ENCODE measurements at regions not wholly inside any gene's neighbourhood (a gene's known extent, or its start where the extent isn't known, plus 50 kb on each side); places are given as distances from the start of the nearest gene placed in this dataset.

DNA sequence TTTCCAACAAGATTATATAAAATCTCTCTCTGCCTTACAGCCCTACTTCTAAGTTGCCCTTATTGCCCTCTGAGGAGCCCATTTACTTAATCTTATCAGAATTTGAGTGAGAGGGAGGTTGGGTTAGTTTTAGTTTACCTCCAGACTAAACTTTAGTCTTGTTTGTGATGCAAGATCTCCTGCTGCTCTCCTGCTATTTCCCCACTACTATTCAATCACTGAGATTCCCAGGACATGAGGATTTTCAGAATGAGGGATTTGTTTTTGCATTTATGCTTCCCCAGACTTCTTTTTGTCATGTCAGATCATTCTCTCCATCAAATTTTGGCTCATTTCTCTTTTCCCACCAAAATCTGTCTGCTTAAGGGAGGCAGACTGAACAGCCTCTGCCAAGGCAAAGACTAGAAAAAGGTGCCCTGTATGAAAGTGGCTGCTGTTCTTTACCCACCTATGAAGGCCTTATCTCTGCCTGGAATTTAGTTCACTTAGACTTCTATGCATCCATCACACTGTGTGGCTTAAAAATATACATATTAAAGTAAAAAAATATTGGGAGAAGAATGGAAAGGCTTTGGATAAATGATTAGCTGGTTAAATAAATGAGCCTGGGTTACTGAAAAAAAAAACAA lies 401.3 kb downstream of the PID1 start:
- Histone ChIP-seq H3K4me2 (ENCODE audit: low read depth, low read length) (no peak overlapping the region), H3K79me2 (ENCODE audit: insufficient read depth, low read length) (no peaks in the 10 kb centered on the region), H3K4me1 (ENCODE audit: insufficient read depth, low read length) (no peaks in the 10 kb centered on the region), H3K4me3 (replicated peaks in 1 of 3; ENCODE audit: insufficient read depth in 1 of 3, low read depth in 2 of 3, low read length in 3 of 3) (no peak overlapping the region), H3K36me3 (replicated peaks in 1 of 2; ENCODE audit: control insufficient read depth in 1 of 2, insufficient read depth in 2 of 2, low read length in 2 of 2) (no peaks in the 10 kb centered on the region), H3K27me3 (ENCODE audit: control insufficient read depth in 1 of 2, insufficient read depth in 2 of 2, low read length in 2 of 2) (no peaks in the 10 kb centered on the region), H2AFZ (ENCODE audit: low read length) (no peak overlapping the region), H3K9ac (ENCODE audit: insufficient read depth, low read depth, low read length) (no peak overlapping the region), H3K9me3 (ENCODE audit: low read length) (peaks cover 90% of the 10 kb centered on the region), H4K20me1 (ENCODE audit: insufficient read depth, low read length) (no peaks in the 10 kb centered on the region), H3K27ac (ENCODE audit: extremely low read length, insufficient read depth, low read length) (no peak overlapping the region)
- POLR2A ChIA-PET: no interaction called here
- CTCF ChIA-PET (ENCODE audit: low intra/inter-chr PET ratio, low total read pairs): no interaction called here
- TF ChIP-seq CREM (IDR thresholded peaks at IDR 0.05) (no peak), CREM (CRISPR knock-in tag; IDR thresholded peaks at IDR 0.05) (no peak), KLF11 (CRISPR knock-in tag; IDR thresholded peaks at IDR 0.05) (no peak), SRSF9 (IDR thresholded peaks at IDR 0.05; ENCODE audit: borderline replicate concordance, insufficient read depth, low read depth, low read length, poor library complexity, severe bottlenecking) (no peak)
- no peak for FAIRE-seq
- DNase-seq (ENCODE audit: low spot score): no peak
- no peak for ATAC-seq
- no TSS peak for BruUV-seq (replicated peaks)
- intact Hi-C loops (cut with micrococcal nuclease; ENCODE audit: unreplicated experiment): no loop called here
- in situ Hi-C loops (cut with HindIII; ENCODE audit: extremely low pct_ligation_motif_present, low pct_unique_long_range_greater_than_20kb): no loop called here

DNA sequence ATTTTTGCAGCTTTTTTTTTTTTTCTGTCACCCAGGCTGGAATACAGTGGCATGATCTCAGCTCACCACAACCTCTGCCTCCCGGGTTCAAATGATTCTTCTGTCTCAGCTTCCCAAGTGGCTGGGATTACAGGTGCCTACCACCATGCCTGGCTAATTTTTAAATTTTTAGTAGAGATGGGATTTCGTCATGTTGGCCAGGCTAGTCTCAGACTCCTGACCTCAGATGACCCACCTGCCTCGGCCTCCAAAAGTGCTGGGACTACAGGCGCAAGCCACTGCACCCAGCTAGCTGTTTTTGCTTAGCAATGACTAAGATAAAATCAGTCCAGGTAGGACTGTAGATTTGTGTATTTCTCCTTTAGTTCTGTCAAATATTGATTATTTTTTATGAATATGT lies 403.7 kb downstream of the PID1 start:
- in situ Hi-C loops (cut with HindIII; ENCODE audit: extremely low pct_ligation_motif_present, low pct_unique_long_range_greater_than_20kb): no loop called here
- BruUV-seq (replicated peaks): no TSS peak
- 14% methylated on average over 4 of the region's 4 CpGs for WGBS (ENCODE audit: low lambda C conversion rate)
- no peaks in the 10 kb centered on the region for H3K79me2 ChIP-seq (ENCODE audit: insufficient read depth, low read length)
- ChIA-PET POLR2A (no interaction called here), CTCF (ENCODE audit: low intra/inter-chr PET ratio, low total read pairs) (no interaction called here)
- no peaks in the 10 kb centered on the region for H3K36me3 ChIP-seq (replicated peaks in 1 of 2; ENCODE audit: control insufficient read depth in 1 of 2, insufficient read depth in 2 of 2, low read length in 2 of 2)
- FAIRE-seq (no peak), ATAC-seq (no peak), DNase-seq (ENCODE audit: low spot score) (no peak)
- H3K4me3 ChIP-seq (replicated peaks in 1 of 3; ENCODE audit: insufficient read depth in 1 of 3, low read depth in 2 of 3, low read length in 3 of 3): no peak overlapping the region
- TF ChIP-seq, protein P1, sequence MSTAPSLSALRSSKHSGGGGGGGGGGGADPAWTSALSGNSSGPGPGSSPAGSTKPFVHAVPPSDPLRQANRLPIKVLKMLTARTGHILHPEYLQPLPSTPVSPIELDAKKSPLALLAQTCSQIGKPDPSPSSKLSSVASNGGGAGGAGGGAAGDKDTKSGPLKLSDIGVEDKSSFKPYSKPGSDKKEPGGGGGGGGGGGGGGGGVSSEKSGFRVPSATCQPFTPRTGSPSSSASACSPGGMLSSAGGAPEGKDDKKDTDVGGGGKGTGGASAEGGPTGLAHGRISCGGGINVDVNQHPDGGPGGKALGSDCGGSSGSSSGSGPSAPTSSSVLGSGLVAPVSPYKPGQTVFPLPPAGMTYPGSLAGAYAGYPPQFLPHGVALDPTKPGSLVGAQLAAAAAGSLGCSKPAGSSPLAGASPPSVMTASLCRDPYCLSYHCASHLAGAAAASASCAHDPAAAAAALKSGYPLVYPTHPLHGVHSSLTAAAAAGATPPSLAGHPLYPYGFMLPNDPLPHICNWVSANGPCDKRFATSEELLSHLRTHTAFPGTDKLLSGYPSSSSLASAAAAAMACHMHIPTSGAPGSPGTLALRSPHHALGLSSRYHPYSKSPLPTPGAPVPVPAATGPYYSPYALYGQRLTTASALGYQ (CRISPR knock-in tag; IDR thresholded peaks at IDR 0.05): no peak
- no peak for TF ChIP-seq FOXA3 (CRISPR knock-in tag; IDR thresholded peaks at IDR 0.05)
- intact Hi-C loops (cut with micrococcal nuclease; ENCODE audit: unreplicated experiment): no loop called here
- no peak overlapping the region for H3K27ac ChIP-seq (ENCODE audit: extremely low read length, insufficient read depth, low read length)
- H4K20me1 ChIP-seq (ENCODE audit: insufficient read depth, low read length): no peaks in the 10 kb centered on the region
- H3K9me3 ChIP-seq (ENCODE audit: low read length): peaks cover 92% of the 10 kb centered on the region
- H3K27me3 ChIP-seq (ENCODE audit: control insufficient read depth in 1 of 2, insufficient read depth in 2 of 2, low read length in 2 of 2): no peaks in the 10 kb centered on the region
- no peak overlapping the region for H3K4me2 ChIP-seq (ENCODE audit: low read depth, low read length)
- no peak overlapping the region for H2AFZ ChIP-seq (ENCODE audit: low read length)
- no peak overlapping the region for H3K9ac ChIP-seq (ENCODE audit: insufficient read depth, low read depth, low read length)
- no peaks in the 10 kb centered on the region for H3K4me1 ChIP-seq (ENCODE audit: insufficient read depth, low read length)

Measured in HepG2 (cell line).